ENCODE measurements at regions not wholly inside any gene's neighbourhood (a gene's known extent, or its start where the extent isn't known, plus 50 kb on each side); places are given as distances from the start of the nearest gene placed in this dataset.
A peak's percentile ranks its signal among the peaks of the same experiment; 100 is the strongest.
"Not testable (repeated sequence)": the region's sequence is repeated elsewhere in the genome, so short reads cannot be mapped to it uniquely, and the experiment has no call there.

DNA sequence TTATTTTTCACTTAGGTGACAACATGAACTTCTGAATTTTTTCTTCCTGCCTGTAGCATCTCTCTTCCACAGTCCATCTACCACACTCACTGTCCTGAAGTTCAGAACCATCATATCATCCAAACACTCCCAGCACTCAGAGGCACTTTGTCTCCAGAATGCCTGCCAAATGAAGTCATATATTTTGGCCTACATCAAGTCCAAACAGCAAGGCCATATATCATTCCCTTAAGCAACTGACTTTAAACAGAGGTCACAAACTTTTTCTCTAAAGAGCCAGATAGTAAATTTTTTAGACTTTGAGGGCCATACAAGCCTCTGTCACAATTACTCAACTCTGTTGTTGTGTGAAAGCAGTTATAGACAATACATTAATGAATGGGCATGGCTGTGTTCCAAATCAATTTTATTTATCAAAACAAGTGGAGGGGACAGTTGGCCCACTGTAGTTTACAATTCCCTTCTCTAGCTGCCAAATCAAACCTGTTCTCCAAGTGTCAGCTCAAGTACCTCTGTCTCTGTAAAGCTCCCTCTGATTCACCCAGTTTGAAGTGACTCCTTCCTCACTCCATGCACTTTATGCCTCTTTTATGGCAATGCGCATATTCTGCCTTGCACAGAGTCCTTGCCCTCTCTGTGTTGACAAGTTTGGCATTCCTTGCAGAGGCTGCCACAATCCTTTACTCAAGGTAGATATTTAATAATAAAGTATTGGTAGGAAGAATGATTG, 305.7 kb downstream of the FZD1 start:
- intact Hi-C loops (cut with DNase I) = loop anchor here (10.0 kb wide), 1 partner anchor 435 kb away; no protein-coding TSS in a partner anchor
- H3K27ac ChIP-seq (replicated peaks in 1 of 4) = peak overlapping the region in 2 of 4 donors; percentile 21 to 54

DNA sequence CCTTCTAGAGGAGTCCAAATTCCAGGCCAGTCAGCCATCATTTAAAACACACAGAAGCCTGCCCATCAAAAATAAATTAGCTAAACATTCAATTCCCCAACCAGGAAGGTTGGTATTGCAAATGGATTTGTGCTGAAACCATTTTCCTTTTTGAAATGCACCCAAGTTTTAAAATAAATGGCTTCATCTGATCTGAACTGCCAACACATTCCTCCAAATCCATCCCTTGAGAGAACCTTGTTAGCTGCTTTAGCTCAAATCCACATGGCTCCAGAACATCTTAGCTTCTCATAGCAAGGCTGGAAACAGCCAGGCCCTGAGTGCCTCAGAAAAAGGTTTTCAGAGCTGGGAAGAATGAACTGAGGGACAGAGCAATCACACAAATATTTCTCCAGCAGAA, 306.3 kb downstream of the FZD1 start:
- no peaks in the 10 kb centered on the region for H3K9me3 ChIP-seq
- H3K4me3 ChIP-seq = no peak overlapping the region
- no peak for DNase-seq (ENCODE audit: extremely low spot score)
- H3K27ac ChIP-seq (replicated peaks in 1 of 4) = peak overlapping the region in 1 of 4 donors; percentile 54
- H3K4me1 ChIP-seq = peaks cover 0 to 47% (median 41%) of the 10 kb centered on the region in 4 donors
- no peak for TF ChIP-seq POLR2AphosphoS5 (IDR thresholded peaks at IDR 0.05)
- TF ChIP-seq, protein P1, sequence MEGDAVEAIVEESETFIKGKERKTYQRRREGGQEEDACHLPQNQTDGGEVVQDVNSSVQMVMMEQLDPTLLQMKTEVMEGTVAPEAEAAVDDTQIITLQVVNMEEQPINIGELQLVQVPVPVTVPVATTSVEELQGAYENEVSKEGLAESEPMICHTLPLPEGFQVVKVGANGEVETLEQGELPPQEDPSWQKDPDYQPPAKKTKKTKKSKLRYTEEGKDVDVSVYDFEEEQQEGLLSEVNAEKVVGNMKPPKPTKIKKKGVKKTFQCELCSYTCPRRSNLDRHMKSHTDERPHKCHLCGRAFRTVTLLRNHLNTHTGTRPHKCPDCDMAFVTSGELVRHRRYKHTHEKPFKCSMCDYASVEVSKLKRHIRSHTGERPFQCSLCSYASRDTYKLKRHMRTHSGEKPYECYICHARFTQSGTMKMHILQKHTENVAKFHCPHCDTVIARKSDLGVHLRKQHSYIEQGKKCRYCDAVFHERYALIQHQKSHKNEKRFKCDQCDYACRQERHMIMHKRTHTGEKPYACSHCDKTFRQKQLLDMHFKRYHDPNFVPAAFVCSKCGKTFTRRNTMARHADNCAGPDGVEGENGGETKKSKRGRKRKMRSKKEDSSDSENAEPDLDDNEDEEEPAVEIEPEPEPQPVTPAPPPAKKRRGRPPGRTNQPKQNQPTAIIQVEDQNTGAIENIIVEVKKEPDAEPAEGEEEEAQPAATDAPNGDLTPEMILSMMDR (IDR thresholded peaks at IDR 0.05) = no peak
- TF ChIP-seq EP300 (IDR thresholded peaks at IDR 0.05) = no peak
- TF ChIP-seq POLR2A (IDR thresholded peaks at IDR 0.05; ENCODE audit: low read depth) = no peak
- intact Hi-C loops (cut with DNase I) = loop anchor here (10.0 kb wide), 1 partner anchor 436 kb away; no protein-coding TSS in a partner anchor
- no peaks in the 10 kb centered on the region for H3K27me3 ChIP-seq
- no peaks in the 10 kb centered on the region for H3K36me3 ChIP-seq

More for the DNA sequence above, 305.7 kb downstream of the FZD1 start:
- H3K36me3 ChIP-seq = no peaks in the 10 kb centered on the region
- peaks cover 0 to 50% (median 46%) of the 10 kb centered on the region in 4 donors for H3K4me1 ChIP-seq
- H3K4me3 ChIP-seq = no peak overlapping the region
- H3K27me3 ChIP-seq = no peaks in the 10 kb centered on the region
- WGBS = 100% methylated on average over 1 of the region's 1 CpG
- DNase-seq (ENCODE audit: extremely low spot score) = no peak
- TF ChIP-seq, protein P1 (IDR thresholded peaks at IDR 0.05) = no peak
- no peak for TF ChIP-seq POLR2AphosphoS5 (IDR thresholded peaks at IDR 0.05)
- no peak for TF ChIP-seq POLR2A (IDR thresholded peaks at IDR 0.05; ENCODE audit: low read depth)
- TF ChIP-seq EP300 (IDR thresholded peaks at IDR 0.05) = no peak
- H3K9me3 ChIP-seq = no peaks in the 10 kb centered on the region

DNA sequence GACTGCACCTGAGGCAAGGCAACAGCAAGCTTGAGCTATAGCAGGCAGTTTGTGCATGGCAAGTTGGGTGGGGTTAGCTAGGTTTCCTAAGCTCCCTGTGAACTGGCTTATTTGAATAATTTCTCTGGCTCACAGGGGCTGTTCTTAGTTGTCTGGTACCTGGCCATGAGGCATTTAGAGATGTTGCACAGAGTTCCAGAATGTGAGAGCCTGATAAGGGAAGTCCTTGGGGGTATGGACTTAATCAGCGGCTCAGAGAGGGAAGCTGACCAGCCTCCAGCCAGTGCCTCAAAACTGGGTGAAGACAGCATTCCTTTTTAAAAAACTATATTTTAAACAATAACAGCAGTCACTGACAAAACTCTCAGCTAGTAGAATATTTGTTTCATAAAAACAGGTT, 307.4 kb downstream of the FZD1 start:
- 100% methylated on average over 1 of the region's 1 CpG for WGBS
- Histone ChIP-seq H3K4me1 (peaks cover 0 to 37% (median 32%) of the 10 kb centered on the region in 4 donors), H3K4me3 (no peak overlapping the region), H3K27ac (replicated peaks in 1 of 4) (no peak overlapping the region), H3K36me3 (no peaks in the 10 kb centered on the region), H3K9me3 (no peaks in the 10 kb centered on the region), H3K27me3 (no peaks in the 10 kb centered on the region)
- TF ChIP-seq POLR2AphosphoS5 (IDR thresholded peaks at IDR 0.05) (no peak), EP300 (IDR thresholded peaks at IDR 0.05) (no peak), POLR2A (IDR thresholded peaks at IDR 0.05; ENCODE audit: low read depth) (no peak)
- TF ChIP-seq, protein P1 (IDR thresholded peaks at IDR 0.05) = no peak
- intact Hi-C loops (cut with DNase I) = loop anchor here (10.0 kb wide), 1 partner anchor 437 kb away; no protein-coding TSS in a partner anchor
- DNase-seq (ENCODE audit: extremely low spot score) = peak; percentile 62

- no peaks in the 10 kb centered on the region for H3K27me3 ChIP-seq
- H3K27ac ChIP-seq (replicated peaks in 1 of 4) = no peak overlapping the region
- H3K9me3 ChIP-seq = no peaks in the 10 kb centered on the region
- no peak for TF ChIP-seq POLR2A (IDR thresholded peaks at IDR 0.05; ENCODE audit: low read depth)
- no peak for TF ChIP-seq EP300 (IDR thresholded peaks at IDR 0.05)
- TF ChIP-seq, protein P1 (IDR thresholded peaks at IDR 0.05) = no peak
- no peak for TF ChIP-seq POLR2AphosphoS5 (IDR thresholded peaks at IDR 0.05)
- H3K4me3 ChIP-seq = no peak overlapping the region
- DNase-seq (ENCODE audit: extremely low spot score) = no peak
- WGBS = 83% methylated on average over 1 of the region's 1 CpG
- H3K36me3 ChIP-seq = no peaks in the 10 kb centered on the region
- intact Hi-C loops (cut with DNase I) = loop anchor here (10.0 kb wide), 1 partner anchor 439 kb away; no protein-coding TSS in a partner anchor
- H3K4me1 ChIP-seq = peaks cover 0 to 22% (median 20%) of the 10 kb centered on the region in 4 donors
Measured at GRCh38 chr7:91573405-91573804, 307.1 kb downstream of the MTERF1 start.

GRCh38 chr7:91576459-91576858, 304.0 kb downstream of the MTERF1 start:
- H3K27me3 ChIP-seq; H3K4me3 ChIP-seq; H3K9me3 ChIP-seq; H3K36me3 ChIP-seq; H3K4me1 ChIP-seq; H3K27ac ChIP-seq (replicated peaks in 1 of 4); DNase-seq (ENCODE audit: extremely low spot score): not testable (repeated sequence)
- 81% methylated on average over 2 of the region's 2 CpGs for WGBS
- intact Hi-C loops (cut with DNase I) = loop anchor here (10.0 kb wide), 1 partner anchor 442 kb away; no protein-coding TSS in a partner anchor

Measured in esophagus muscularis mucosa (tissue), 4 donors.